H9 (cell line): ENCODE measurements at regions not wholly inside any gene's neighbourhood (a gene's known extent, or its start where the extent isn't known, plus 50 kb on each side); places are given as distances from the start of the nearest gene placed in this dataset.

Source experiments
- DNase-seq: peaks from one replicate; pipeline ENCODE4 v3.0.0-alpha.2; 2017
- H2AFZ ChIP-seq: one replicate; pipeline ENCODE4 v1.6.1; 2013; ENCODE audit warnings: mild to moderate bottlenecking, low read length, control low read depth, moderate library complexity
- H2AK5ac ChIP-seq: 2 replicates; pipeline ENCODE4 v1.6.1; 2013; ENCODE audit warnings: low read length, control low read depth, mixed read lengths; ENCODE audit not compliant: insufficient read length
- H2BK120ac ChIP-seq: one replicate; pipeline ENCODE4 v1.6.1; 2013; ENCODE audit warnings: low read depth, mild to moderate bottlenecking, low read length, control low read depth, inconsistent platforms; ENCODE audit not compliant: poor library complexity, severe bottlenecking
- H2BK12ac ChIP-seq: 2 replicates; pipeline ENCODE4 v1.6.1; 2013; ENCODE audit warnings: low read length, control low read depth, mixed read lengths, low read depth; ENCODE audit not compliant: insufficient read length
- H2BK15ac ChIP-seq: 2 replicates; pipeline ENCODE4 v1.6.1; 2013; ENCODE audit warnings: low read depth, low read length, control low read depth
- H2BK20ac ChIP-seq: one replicate; pipeline ENCODE4 v1.6.1; 2013; ENCODE audit warnings: low read depth, mild to moderate bottlenecking, low read length, control low read depth, inconsistent platforms; ENCODE audit not compliant: poor library complexity, severe bottlenecking
- H2BK5ac ChIP-seq: 2 replicates; pipeline ENCODE4 v1.6.1; 2013; ENCODE audit warnings: low read length, control low read depth, mixed read lengths; ENCODE audit not compliant: insufficient read length
- H3K14ac ChIP-seq: 2 replicates; pipeline ENCODE4 v1.6.1; 2013; ENCODE audit warnings: low read length, control low read depth; ENCODE audit not compliant: insufficient read depth
- H3K18ac ChIP-seq: 2 replicates; pipeline ENCODE4 v1.6.1; 2013; ENCODE audit warnings: low read depth, mild to moderate bottlenecking, mixed read lengths, low read length, control low read depth; ENCODE audit not compliant: insufficient read length
- H3K23ac ChIP-seq: 2 replicates; pipeline ENCODE4 v1.6.1; 2013; ENCODE audit warnings: low read length, control low read depth, mixed read lengths, low read depth; ENCODE audit not compliant: insufficient read length
- H3K23me2 ChIP-seq: 2 replicates; pipeline ENCODE4 v1.6.1; 2013; ENCODE audit warnings: low read depth, mild to moderate bottlenecking, mixed read lengths, low read length, control low read depth; ENCODE audit not compliant: insufficient read length, poor library complexity, severe bottlenecking
- H3K27ac ChIP-seq: 2 replicates; pipeline ENCODE4 v1.5.1; 2013; ENCODE audit warnings: low read length, control low read depth, mixed read lengths, low read depth; ENCODE audit not compliant: insufficient read length
- H3K27me3 ChIP-seq: 2 replicates; pipeline ENCODE4 v1.6.1; 2013; ENCODE audit warnings: low read length, control low read depth, inconsistent platforms; ENCODE audit not compliant: insufficient read depth
- H3K4ac ChIP-seq: 2 replicates; pipeline ENCODE4 v1.6.1; 2013; ENCODE audit warnings: low read depth, mild to moderate bottlenecking, control low read depth, inconsistent platforms, low read length, moderate library complexity
- H3K4me1 ChIP-seq: 2 replicates; pipeline ENCODE4 v1.6.1; 2013; ENCODE audit warnings: low read length, control low read depth, inconsistent platforms; ENCODE audit not compliant: insufficient read depth
- H3K4me2 ChIP-seq: 2 replicates; pipeline ENCODE4 v1.6.1; 2013; ENCODE audit warnings: low read length, control low read depth, mixed read lengths; ENCODE audit not compliant: insufficient read length, insufficient read depth
- H3K56ac ChIP-seq: 2 replicates; pipeline ENCODE4 v1.6.1; 2013; ENCODE audit warnings: low read depth, mild to moderate bottlenecking, mixed read lengths, low read length, control low read depth; ENCODE audit not compliant: insufficient read length
- H3K79me1 ChIP-seq: 2 replicates; pipeline ENCODE4 v1.6.1; 2013; ENCODE audit warnings: low read depth, mild to moderate bottlenecking, moderate library complexity, low read length, control low read depth, inconsistent platforms; ENCODE audit not compliant: insufficient read depth, poor library complexity, severe bottlenecking
- H3K79me2 ChIP-seq: 2 replicates; pipeline ENCODE4 v1.6.1; 2013; ENCODE audit warnings: low read length, control low read depth, inconsistent platforms; ENCODE audit not compliant: insufficient read depth
- H3K9ac ChIP-seq: 2 replicates; pipeline ENCODE4 v1.6.1; 2013; ENCODE audit warnings: low read length, control low read depth, mixed read lengths; ENCODE audit not compliant: insufficient read length; ENCODE audit errors: extremely low read depth
- H3K9me3 ChIP-seq: one replicate; pipeline ENCODE4 v1.6.1; 2013; ENCODE audit warnings: low read depth, low read length, inconsistent platforms; ENCODE audit not compliant: control insufficient read depth
- H3T11ph ChIP-seq: one replicate; pipeline ENCODE4 v1.6.1; 2013; ENCODE audit warnings: mild to moderate bottlenecking, low read length, control low read depth, inconsistent platforms
- H4K20me1 ChIP-seq: one replicate; pipeline ENCODE4 v1.6.1; 2013; ENCODE audit not compliant: control insufficient read depth, insufficient read length, insufficient read depth
- H4K5ac ChIP-seq: 2 replicates; pipeline ENCODE4 v1.6.1; 2013; ENCODE audit warnings: low read depth, mild to moderate bottlenecking, mixed read lengths, low read length, control low read depth; ENCODE audit not compliant: insufficient read length
- H4K8ac ChIP-seq: replicated peaks from 2 replicates; pipeline ENCODE4 v1.6.1; 2013; ENCODE audit warnings: low read length, control low read depth, mixed read lengths, low read depth; ENCODE audit not compliant: insufficient read length
- H4K91ac ChIP-seq: 2 replicates; pipeline ENCODE4 v1.6.1; 2013; ENCODE audit warnings: low read depth, mild to moderate bottlenecking, moderate library complexity, mixed read lengths, low read length, control low read depth; ENCODE audit not compliant: insufficient read length
- H3K27ac Mint-ChIP-seq, 3 experiments: 2 replicates in 2 of 3; 3 replicates in 1 of 3; pipeline ENCODE4 v1.8.0; 2020 to 2021; ENCODE audit warnings: mixed read lengths in 3 of 3, mild to moderate bottlenecking in 1 of 3, moderate library complexity in 1 of 3
- H3K27me3 Mint-ChIP-seq: 2 replicates; pipeline ENCODE4 v1.8.0; 2021; ENCODE audit warnings: low read depth, mild to moderate bottlenecking, moderate library complexity, mixed read lengths
- H3K36me3 Mint-ChIP-seq, 3 experiments: 2 replicates in 2 of 3; 3 replicates in 1 of 3; pipeline ENCODE4 v1.8.0; 2020 to 2021; ENCODE audit warnings: low read depth in 3 of 3, mixed read lengths in 3 of 3; ENCODE audit not compliant: insufficient read depth in 1 of 3
- H3K4me1 Mint-ChIP-seq, 2 experiments: 2 replicates each; pipeline ENCODE4 v1.8.0; 2020; ENCODE audit warnings: mixed read lengths in 2 of 2
- H3K4me3 Mint-ChIP-seq, 2 experiments: 2 replicates in 1 of 2; 3 replicates in 1 of 2; pipeline ENCODE4 v1.8.0; 2020 to 2021; ENCODE audit warnings: mild to moderate bottlenecking in 2 of 2, mixed read lengths in 2 of 2, moderate library complexity in 1 of 2
- H3K9me3 Mint-ChIP-seq, 2 experiments: 2 replicates in 1 of 2; 3 replicates in 1 of 2; pipeline ENCODE4 v1.8.0; 2020; ENCODE audit warnings: mild to moderate bottlenecking in 2 of 2, mixed read lengths in 2 of 2, moderate library complexity in 1 of 2
- WGBS: extraction: QIAGEN DNeasy Blood & Tissue Kit; methylation state at CpG from one replicate; pipeline ENCODE4 v1.1.7; 2013; ENCODE audit warnings: missing lambda C conversion rate, low lambda C conversion rate, mixed read lengths; ENCODE audit not compliant: insufficient read length; ENCODE audit errors: extremely low coverage; 5-methylcytosine and 5-hydroxymethylcytosine counted together
- TF ChIP-seq, protein P1 (sequence below): fragments of 200-600 bp; sonication (generic); conservative IDR thresholded peaks from 3 replicates; pipeline ENCODE4 v1.8.0; 2021; ENCODE audit warnings: antibody characterized with exemption, mild to moderate bottlenecking

GRCh38 chr7:112547916-112548315 lies 67.1 kb downstream of the LSMEM1 start:
- H2AK5ac ChIP-seq, result no peak overlapping the region
- H3K9ac ChIP-seq, result no peak overlapping the region
- H3K23ac ChIP-seq, result no peak overlapping the region
- no peak overlapping the region for H4K5ac ChIP-seq
- no peaks in the 10 kb centered on the region for H3K27me3 ChIP-seq
- no peak for DNase-seq
- no peak overlapping the region for H3K27ac Mint-ChIP-seq
- TF ChIP-seq, protein P1, sequence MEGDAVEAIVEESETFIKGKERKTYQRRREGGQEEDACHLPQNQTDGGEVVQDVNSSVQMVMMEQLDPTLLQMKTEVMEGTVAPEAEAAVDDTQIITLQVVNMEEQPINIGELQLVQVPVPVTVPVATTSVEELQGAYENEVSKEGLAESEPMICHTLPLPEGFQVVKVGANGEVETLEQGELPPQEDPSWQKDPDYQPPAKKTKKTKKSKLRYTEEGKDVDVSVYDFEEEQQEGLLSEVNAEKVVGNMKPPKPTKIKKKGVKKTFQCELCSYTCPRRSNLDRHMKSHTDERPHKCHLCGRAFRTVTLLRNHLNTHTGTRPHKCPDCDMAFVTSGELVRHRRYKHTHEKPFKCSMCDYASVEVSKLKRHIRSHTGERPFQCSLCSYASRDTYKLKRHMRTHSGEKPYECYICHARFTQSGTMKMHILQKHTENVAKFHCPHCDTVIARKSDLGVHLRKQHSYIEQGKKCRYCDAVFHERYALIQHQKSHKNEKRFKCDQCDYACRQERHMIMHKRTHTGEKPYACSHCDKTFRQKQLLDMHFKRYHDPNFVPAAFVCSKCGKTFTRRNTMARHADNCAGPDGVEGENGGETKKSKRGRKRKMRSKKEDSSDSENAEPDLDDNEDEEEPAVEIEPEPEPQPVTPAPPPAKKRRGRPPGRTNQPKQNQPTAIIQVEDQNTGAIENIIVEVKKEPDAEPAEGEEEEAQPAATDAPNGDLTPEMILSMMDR, result no peak
- no peak overlapping the region for H2BK5ac ChIP-seq
- no peaks in the 10 kb centered on the region for H4K20me1 ChIP-seq
- peaks cover 0 to 5% (median 3%) of the 10 kb centered on the region in 3 experiments; a peak in 4 of 7 replicates for H3K36me3 Mint-ChIP-seq
- no peaks in the 10 kb centered on the region for H3K27me3 Mint-ChIP-seq
- H2AFZ ChIP-seq, result no peak overlapping the region
- H3K14ac ChIP-seq, result no peak overlapping the region
- H3K79me1 ChIP-seq, result no peaks in the 10 kb centered on the region
- no CpG with 5 or more reads among the region's 2 CpGs for WGBS
- H2BK15ac ChIP-seq, result no peak overlapping the region
- no peaks in the 10 kb centered on the region for H3K79me2 ChIP-seq
- H3K4ac ChIP-seq, result no peak overlapping the region
- H3K4me2 ChIP-seq, result no peak overlapping the region
- H3K4me1 Mint-ChIP-seq, result no peaks in the 10 kb centered on the region
- no peak overlapping the region for H3K4me3 Mint-ChIP-seq
- H3K9me3 ChIP-seq, result no peaks in the 10 kb centered on the region
- no peaks in the 10 kb centered on the region for H3K23me2 ChIP-seq
- H3K4me1 ChIP-seq, result no peaks in the 10 kb centered on the region
- H4K8ac ChIP-seq, result no peak overlapping the region
- no peak overlapping the region for H2BK20ac ChIP-seq
- H3K9me3 Mint-ChIP-seq, result peaks cover 4 to 10% of the 10 kb centered on the region in 2 experiments; a peak in 4 of 5 replicates
- H3K18ac ChIP-seq, result no peak overlapping the region
- H3T11ph ChIP-seq, result no peak overlapping the region
- no peak overlapping the region for H3K56ac ChIP-seq
- no peak overlapping the region for H4K91ac ChIP-seq
- H2BK12ac ChIP-seq, result no peak overlapping the region
- H2BK120ac ChIP-seq, result no peak overlapping the region
- no peak overlapping the region for H3K27ac ChIP-seq
